Activated CD8-positive, alpha-beta memory T cell treated with anti-CD3 and anti-CD28 coated beads, Interleukin-2, amount 10 ng/mL, durations not matched to agents 7 days and 5 days (primary cell): ENCODE measurements at regions not wholly inside any gene's neighbourhood (a gene's known extent, or its start where the extent isn't known, plus 50 kb on each side); places are given as distances from the start of the nearest gene placed in this dataset.
"Not testable (repeated sequence)": the region's sequence is repeated elsewhere in the genome, so short reads cannot be mapped to it uniquely, and the experiment has no call there.

Experiments used
- ATAC-seq: fragments of 150-1000 bp; cut with Tn5 transposase; one replicate; pipeline ENCODE4 v1.10.0; 2021; ENCODE audit warnings: moderate library complexity
- CTCF ChIA-PET: fragments of 350-600 bp; sonication (Branson Sonifier 250); formaldehyde crosslinking; loops from one replicate; lab custom pipeline; 2021; ENCODE audit warnings: antibody characterized with exemption; lab: Charles Lee
- DNase-seq: peaks from one replicate; pipeline ENCODE4 v3.0.0-alpha.2; 2020
- H3K27ac Mint-ChIP-seq: one replicate; pipeline ENCODE4 v1.8.0; 2021; ENCODE audit warnings: mild to moderate bottlenecking, mixed read lengths
- H3K27me3 Mint-ChIP-seq: one replicate; pipeline ENCODE4 v1.8.0; 2021; ENCODE audit warnings: mixed read lengths
- H3K36me3 Mint-ChIP-seq: one replicate; pipeline ENCODE4 v1.8.0; 2021; ENCODE audit warnings: mild to moderate bottlenecking, mixed read lengths
- H3K4me1 Mint-ChIP-seq: one replicate; pipeline ENCODE4 v1.8.0; 2021; ENCODE audit warnings: mixed read lengths
- H3K4me3 Mint-ChIP-seq: one replicate; pipeline ENCODE4 v1.8.0; 2021; ENCODE audit warnings: mild to moderate bottlenecking, moderate library complexity, mixed read lengths
- H3K9me3 Mint-ChIP-seq: one replicate; pipeline ENCODE4 v1.8.0; 2022; ENCODE audit warnings: low read depth, mixed read lengths

DNA sequence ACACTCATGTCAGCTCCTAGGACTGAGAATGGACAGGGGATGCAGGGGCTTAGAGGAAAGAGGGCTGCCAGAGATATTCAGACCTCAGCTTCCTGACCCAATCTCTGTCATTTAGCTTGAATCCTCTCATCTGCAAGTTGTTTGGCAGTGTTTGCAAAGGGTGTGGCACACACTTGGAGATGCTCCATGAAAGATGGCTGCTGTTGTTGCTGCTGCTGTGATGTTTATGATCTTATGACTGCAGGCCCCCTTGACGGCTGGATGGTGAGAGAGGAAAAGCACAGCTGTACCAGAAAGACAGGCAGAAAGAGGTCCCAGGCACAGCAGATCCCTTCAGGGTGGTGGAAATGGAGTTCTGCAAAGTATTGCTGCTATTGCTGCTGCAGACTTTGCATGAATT lies 80.7 kb downstream of the TRIM43 start:
- H3K4me3 Mint-ChIP-seq, H3K36me3 Mint-ChIP-seq, H3K27ac Mint-ChIP-seq, ATAC-seq, CTCF ChIA-PET, H3K9me3 Mint-ChIP-seq, DNase-seq, H3K4me1 Mint-ChIP-seq: not testable (repeated sequence)
- H3K27me3 Mint-ChIP-seq: peaks cover 13% of the 10 kb centered on the region

DNA sequence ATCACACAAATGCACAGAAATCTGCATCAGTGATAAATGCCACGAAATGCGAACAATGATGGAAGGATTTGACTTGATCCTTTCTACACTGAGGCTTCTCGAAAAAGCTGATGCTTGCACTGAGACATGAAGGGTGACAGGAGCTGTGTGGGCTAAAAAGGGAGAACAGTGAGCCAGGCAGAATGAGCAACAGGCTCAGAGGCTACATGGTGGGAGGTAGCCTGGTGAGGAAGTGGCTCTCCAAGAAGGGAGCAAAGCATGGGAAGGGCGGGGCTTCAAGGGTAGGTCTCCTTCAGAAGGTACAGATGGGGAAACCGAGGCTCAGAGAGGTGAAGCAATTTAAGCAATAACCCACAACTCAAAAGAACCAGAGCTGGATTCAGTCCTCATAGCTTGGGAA lies 82.4 kb downstream of the TRIM43 start:
- ATAC-seq (no peak), DNase-seq (no peak)
- Mint-ChIP-seq H3K27ac (no peak overlapping the region), H3K9me3 (no peaks in the 10 kb centered on the region), H3K27me3 (peaks cover 13% of the 10 kb centered on the region), H3K4me3 (no peak overlapping the region), H3K36me3 (no peaks in the 10 kb centered on the region), H3K4me1 (no peaks in the 10 kb centered on the region)
- CTCF ChIA-PET: no interaction called here

DNA sequence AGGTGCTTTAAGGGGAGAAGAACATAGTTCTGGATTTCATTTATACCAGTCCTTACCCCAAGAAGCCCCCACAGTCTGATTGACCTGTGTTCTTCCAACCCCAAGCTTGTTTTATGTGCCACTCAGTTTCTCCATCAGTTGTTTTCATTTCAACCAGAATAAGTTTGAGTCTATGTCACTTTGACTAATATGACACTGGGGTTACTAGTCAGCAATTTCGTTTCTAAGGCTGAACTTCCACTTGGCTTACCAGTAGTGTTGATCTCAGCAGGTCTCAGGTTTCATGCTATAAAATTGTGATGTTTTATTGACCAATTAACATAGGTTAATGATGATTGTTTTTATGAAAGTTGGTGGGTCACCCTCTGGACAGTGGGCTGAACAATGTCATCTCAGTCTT lies 84.8 kb downstream of the TRIM43 start:
- H3K4me3 Mint-ChIP-seq, H3K4me1 Mint-ChIP-seq, H3K9me3 Mint-ChIP-seq, CTCF ChIA-PET, ATAC-seq, H3K36me3 Mint-ChIP-seq, H3K27ac Mint-ChIP-seq, DNase-seq: not testable (repeated sequence)
- peaks cover 24% of the 10 kb centered on the region for H3K27me3 Mint-ChIP-seq

DNA sequence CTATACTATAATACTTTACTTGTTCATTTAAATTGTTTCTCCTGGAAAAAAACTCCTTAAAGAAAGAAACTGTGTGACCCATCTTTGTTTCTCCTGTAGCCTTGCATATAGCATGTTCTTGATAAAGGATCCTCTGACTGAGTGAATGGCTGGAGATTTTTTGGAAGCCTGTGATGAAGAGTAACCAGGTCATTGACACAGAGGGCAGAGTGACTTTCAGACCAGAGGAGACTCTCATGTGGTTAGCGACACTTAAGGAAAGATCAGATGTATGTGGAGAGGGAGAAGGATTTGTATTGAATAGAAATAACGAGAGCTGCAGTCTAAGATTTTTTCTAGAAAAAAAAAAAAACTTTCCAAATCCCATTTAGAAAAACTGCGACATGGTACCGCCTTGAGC lies 85.5 kb downstream of the TRIM43 start:
- Mint-ChIP-seq H3K27me3 (peaks cover 31% of the 10 kb centered on the region), H3K27ac (no peak overlapping the region), H3K36me3 (no peaks in the 10 kb centered on the region), H3K4me1 (peaks cover 1% of the 10 kb centered on the region), H3K4me3 (no peak overlapping the region), H3K9me3 (no peaks in the 10 kb centered on the region)
- ATAC-seq: no peak
- no peak for DNase-seq
- CTCF ChIA-PET: no interaction called here

DNA sequence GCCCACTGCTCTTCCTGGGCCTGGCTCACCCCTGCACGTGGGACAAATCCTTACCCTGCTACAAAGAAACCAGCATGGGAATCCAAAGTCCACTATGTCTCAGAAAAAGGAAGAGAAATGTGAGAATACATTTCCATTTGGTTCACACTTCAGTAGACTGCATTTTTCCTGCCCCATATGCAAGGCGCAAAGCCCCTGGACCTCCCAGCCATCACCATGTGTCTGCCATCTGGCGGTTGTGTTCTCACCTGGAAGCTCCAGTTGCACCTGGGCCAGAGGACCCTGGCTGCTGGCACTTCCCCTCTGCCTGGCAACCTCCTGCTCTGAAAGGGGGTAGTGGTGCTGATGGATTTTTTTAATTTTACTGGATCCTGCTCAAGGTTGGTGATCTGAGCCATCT lies 86.0 kb downstream of the TRIM43 start:
- H3K4me1 Mint-ChIP-seq, H3K36me3 Mint-ChIP-seq, H3K9me3 Mint-ChIP-seq, CTCF ChIA-PET, H3K4me3 Mint-ChIP-seq, H3K27ac Mint-ChIP-seq, ATAC-seq, DNase-seq: not testable (repeated sequence)
- peaks cover 36% of the 10 kb centered on the region for H3K27me3 Mint-ChIP-seq

DNA sequence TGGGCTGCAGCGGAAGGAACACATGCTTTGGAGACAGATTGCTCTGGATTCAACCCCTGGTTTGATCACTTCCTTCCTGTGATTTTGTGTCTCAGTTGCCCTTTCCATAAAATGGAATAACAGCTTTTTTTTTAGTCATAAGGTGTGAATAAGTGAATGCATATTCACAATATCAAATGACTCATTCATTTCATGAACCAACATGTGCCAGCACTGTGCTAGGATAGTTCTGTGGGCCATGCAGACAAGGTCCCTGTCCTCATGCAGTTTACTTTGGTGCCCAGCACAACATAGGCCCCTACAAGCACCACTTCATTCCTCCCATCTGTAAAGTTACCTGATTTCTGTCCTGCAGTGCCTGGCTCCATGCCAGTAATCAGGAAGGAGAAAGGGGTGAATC lies 89.4 kb downstream of the TRIM43 start:
- H3K36me3 Mint-ChIP-seq, H3K9me3 Mint-ChIP-seq, H3K4me1 Mint-ChIP-seq, DNase-seq, H3K4me3 Mint-ChIP-seq, CTCF ChIA-PET, H3K27ac Mint-ChIP-seq, ATAC-seq: not testable (repeated sequence)
- H3K27me3 Mint-ChIP-seq: peaks cover 44% of the 10 kb centered on the region

DNA sequence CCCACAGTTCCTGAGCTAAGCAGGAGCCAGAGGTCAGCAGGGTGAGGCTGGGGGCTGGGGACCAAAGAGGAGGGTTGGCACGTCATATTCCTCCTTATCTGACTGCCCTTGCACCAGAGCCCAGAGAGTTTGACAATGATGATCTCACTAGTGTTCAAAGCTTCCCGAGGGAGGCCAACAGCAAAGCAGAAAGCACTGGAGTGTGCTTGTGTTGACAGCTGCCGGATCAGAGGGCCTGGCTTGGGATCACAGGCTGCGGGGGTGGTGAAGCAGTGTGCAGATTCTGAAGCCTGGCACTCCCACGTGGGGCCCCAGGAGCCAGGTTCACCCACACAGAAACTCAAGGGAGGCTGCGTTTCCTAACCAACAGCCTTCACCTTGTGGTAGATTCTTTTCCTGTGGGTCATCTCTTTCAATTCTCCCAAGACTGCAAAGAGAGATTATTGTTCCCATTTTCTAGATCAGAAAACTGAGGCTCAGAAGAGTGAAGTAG lies 89.8 kb downstream of the TRIM43 start:
- H3K4me3 Mint-ChIP-seq, CTCF ChIA-PET, H3K36me3 Mint-ChIP-seq, ATAC-seq, H3K4me1 Mint-ChIP-seq, H3K9me3 Mint-ChIP-seq, DNase-seq, H3K27ac Mint-ChIP-seq: not testable (repeated sequence)
- H3K27me3 Mint-ChIP-seq: peaks cover 41% of the 10 kb centered on the region

DNA sequence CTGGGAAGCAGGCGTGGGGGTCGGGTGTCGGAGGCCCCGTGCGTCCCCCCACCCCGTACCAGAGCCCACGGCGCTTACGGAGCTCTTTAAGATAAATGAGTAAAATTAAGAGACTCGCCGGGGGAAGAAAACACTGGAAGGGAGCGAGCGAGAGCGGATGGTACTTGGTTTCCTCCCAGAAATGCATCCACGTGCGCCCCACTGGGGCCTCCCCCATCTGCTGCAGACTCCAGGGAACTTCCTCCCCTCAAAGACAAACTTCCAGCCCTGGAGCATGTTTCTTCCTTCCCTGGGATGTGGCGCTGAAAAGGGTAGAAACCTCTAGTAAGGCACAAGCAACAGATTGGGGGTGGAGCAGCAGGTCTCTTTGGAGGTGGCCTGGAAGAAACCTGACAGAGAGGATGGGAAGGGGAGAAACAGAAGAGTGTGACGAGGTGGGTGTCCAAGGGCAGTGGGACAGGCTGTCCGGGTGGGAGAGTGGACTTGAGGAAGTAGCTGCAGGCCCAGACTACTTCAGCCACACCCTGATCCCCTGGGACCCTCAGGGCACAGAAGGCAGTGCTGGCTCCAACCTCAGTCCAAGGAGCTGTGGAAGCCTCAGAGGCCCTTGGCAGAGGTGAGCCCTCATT lies 91.2 kb downstream of the TRIM43 start:
- H3K27ac Mint-ChIP-seq, H3K4me1 Mint-ChIP-seq, H3K36me3 Mint-ChIP-seq, CTCF ChIA-PET, H3K4me3 Mint-ChIP-seq, H3K9me3 Mint-ChIP-seq, DNase-seq, ATAC-seq: not testable (repeated sequence)
- peaks cover 39% of the 10 kb centered on the region for H3K27me3 Mint-ChIP-seq

DNA sequence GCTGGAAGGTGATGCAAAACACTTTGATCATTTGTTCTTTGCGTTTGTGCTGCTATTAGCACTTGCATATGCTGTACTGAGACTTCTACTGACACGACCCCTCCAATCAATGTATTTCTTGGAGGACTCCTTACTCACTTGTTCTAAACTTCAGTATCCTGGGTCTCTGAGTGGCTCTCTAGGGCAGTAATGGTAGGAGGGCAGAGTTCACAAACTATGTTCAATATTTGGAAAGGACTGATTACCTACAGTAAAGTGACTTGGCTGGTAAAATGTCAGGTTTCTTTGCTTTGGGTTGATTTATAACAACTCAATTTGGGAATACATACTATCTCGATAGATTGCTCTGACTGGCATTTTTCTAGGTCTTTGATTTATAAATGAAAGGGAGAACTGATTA lies 93.7 kb downstream of the TRIM43 start:
- no peak for ATAC-seq

DNA sequence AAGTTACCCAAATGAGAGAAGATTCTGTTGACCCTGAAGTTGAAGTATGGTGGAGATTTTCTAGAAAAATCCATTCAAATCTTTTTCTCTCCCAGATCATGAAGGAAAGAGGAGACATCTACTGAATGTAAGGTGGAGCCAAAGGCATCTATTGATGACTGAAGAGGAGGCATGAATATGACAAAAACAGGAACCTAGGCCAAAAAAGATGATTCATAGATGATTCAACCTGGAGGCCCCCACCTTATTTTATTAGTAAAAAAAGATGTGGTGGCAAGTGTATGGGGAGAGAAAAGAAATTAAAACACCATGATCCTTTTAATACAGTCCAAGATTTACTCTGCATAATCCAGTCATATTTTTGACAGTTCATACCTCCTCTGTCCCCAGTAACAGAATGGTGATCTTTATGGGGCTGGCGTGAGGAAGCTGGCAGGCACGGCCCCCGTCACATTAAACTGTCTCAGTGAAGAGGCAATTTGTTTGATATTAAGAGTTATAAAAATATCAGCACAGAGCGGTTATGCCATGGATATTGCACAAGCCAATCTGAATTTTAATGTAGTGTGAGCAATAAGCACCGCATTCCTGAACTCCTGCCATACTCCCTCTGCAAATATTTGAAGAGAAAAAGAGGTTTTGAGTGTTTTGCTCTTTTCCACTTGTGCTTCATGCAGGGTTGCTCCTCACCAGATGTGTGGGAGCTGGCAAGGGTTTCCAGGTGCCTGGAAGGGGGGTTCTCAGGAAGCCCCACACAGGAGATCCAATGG lies 94.4 kb downstream of the TRIM43 start:
- peaks cover 29% of the 10 kb centered on the region for H3K27me3 Mint-ChIP-seq

More for the DNA sequence above, 93.7 kb downstream of the TRIM43 start:
- CTCF ChIA-PET: no interaction called here
- no peaks in the 10 kb centered on the region for H3K36me3 Mint-ChIP-seq
- H3K9me3 Mint-ChIP-seq: no peaks in the 10 kb centered on the region
- peaks cover 34% of the 10 kb centered on the region for H3K27me3 Mint-ChIP-seq
- no peak overlapping the region for H3K4me3 Mint-ChIP-seq
- H3K4me1 Mint-ChIP-seq: peaks cover 5% of the 10 kb centered on the region
- no peak overlapping the region for H3K27ac Mint-ChIP-seq
- DNase-seq: no peak

DNA sequence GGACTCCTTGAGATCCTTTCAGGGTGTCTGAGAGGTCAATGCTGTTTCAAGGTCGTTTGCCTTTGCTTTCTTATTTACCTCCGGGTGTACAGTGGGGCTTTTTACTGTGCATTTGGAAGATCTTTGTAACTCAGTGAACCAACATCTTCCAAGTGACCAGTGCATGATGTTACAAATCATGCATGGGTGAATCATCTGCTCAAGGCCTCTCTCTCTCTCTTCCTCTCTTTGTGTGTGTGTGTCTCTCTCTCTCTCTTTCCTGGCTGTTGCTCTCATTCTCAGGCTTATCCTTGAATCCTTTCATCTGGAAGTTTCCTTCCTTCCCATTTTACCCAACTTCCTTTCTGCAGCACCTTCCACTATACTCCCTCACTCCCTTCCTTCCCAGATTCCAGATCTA lies 96.1 kb downstream of the TRIM43 start:
- CTCF ChIA-PET, H3K27ac Mint-ChIP-seq, H3K9me3 Mint-ChIP-seq, DNase-seq, ATAC-seq, H3K4me1 Mint-ChIP-seq, H3K36me3 Mint-ChIP-seq, H3K4me3 Mint-ChIP-seq: not testable (repeated sequence)
- peaks cover 16% of the 10 kb centered on the region for H3K27me3 Mint-ChIP-seq

More for the DNA sequence above, 94.4 kb downstream of the TRIM43 start:
- H3K27ac Mint-ChIP-seq, CTCF ChIA-PET, H3K4me1 Mint-ChIP-seq, ATAC-seq, DNase-seq, H3K9me3 Mint-ChIP-seq, H3K4me3 Mint-ChIP-seq, H3K36me3 Mint-ChIP-seq: not testable (repeated sequence)

DNA sequence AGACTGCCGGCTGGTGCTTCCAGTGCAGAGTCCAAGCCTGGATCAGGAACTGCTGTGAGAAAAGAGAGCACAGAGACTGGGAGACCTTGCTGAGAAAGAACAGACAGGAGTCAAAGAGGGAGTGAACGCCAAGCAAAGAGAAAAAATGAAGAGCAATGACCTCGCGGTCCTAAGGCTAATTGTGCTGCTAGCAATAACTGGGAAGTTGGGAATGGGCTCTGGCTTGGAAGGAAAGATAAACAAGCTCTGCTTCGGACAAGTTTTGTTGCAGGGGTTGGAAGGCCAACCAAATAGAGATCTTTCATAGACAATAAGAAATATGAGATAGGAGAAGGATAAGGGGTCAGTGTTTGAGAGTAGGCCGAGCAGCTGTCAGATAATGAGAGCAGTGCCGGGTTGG lies 99.4 kb downstream of the TRIM43 start:
- DNase-seq, H3K27ac Mint-ChIP-seq, H3K36me3 Mint-ChIP-seq, H3K9me3 Mint-ChIP-seq, H3K4me3 Mint-ChIP-seq, ATAC-seq, CTCF ChIA-PET, H3K4me1 Mint-ChIP-seq, H3K27me3 Mint-ChIP-seq: not testable (repeated sequence)

DNA sequence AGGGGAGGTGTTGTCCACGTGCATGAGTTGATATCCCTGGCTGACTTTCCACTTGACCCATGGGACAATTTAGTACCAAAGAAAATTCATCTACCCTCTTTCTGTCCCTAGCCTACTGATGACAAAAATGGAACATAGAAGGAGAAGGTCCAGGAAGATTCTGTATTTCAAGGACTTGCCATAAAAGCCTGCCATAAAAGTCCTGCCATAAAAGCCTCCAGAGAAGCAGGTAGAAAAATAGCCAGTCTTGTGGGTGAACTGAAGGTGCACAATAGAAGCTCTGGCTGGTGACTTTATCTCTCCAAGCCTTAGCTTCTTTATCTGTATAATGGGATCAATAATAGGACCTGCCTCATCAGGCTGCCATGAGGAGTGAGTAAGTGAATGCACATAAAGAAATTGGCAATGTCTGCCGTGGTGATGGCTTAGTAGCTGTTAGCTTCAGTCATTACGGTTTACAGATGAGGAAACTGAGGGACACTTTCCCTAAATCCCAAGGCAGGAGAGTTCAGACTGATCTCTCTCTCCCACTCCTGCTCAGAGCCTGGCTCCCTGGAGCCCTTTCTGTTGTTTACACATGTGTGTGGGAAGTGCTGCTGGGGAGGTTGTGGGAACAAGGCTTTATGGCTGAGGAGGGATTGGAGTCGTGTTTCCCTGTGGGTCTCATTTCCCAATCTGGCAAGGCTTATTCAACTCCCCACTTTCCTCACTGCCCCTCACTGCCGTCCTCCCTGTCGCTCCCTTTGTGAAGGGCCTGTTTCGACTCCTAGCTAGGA lies 101.5 kb downstream of the TRIM43 start:
- H3K4me1 Mint-ChIP-seq, ATAC-seq, H3K27ac Mint-ChIP-seq, DNase-seq, CTCF ChIA-PET, H3K9me3 Mint-ChIP-seq, H3K4me3 Mint-ChIP-seq, H3K36me3 Mint-ChIP-seq: not testable (repeated sequence)
- H3K27me3 Mint-ChIP-seq: peaks cover 21% of the 10 kb centered on the region
